Esophagus muscularis mucosa (tissue), 4 donors: ENCODE measurements at regions not wholly inside any gene's neighbourhood (a gene's known extent, or its start where the extent isn't known, plus 50 kb on each side); places are given as distances from the start of the nearest gene placed in this dataset.

Source experiments
- CTCF ChIP-seq, 3 experiments: fragments of 200-600 bp in 2 of 3; fragments of 450-650 bp in 1 of 3; sonication (generic) in 2 of 3; IDR thresholded peaks; one replicate each; pipeline ENCODE4 v1.5.1; 2017 to 2019; ENCODE audit warnings: antibody characterized with exemption in 3 of 3, mild to moderate bottlenecking in 2 of 3, moderate library complexity in 1 of 3
- EP300 ChIP-seq: sonication (generic); formaldehyde crosslinking; IDR thresholded peaks from one replicate; pipeline ENCODE4 v1.6.1; 2017; ENCODE audit warnings: antibody characterized with exemption
- POLR2A ChIP-seq: fragments of 450-650 bp; IDR thresholded peaks from one replicate; pipeline ENCODE4 v1.6.1; 2017; ENCODE audit warnings: antibody characterized with exemption, moderate library complexity, mild to moderate bottlenecking, low read depth

- TF ChIP-seq POLR2A: no peak
- no peak for TF ChIP-seq CTCF (IDR thresholded peaks at IDR 0.05)
- no peak for TF ChIP-seq EP300
Measured at GRCh38 chr12:89134213-89134770, 218.0 kb downstream of the DUSP6 start.
